ENCODE measurements at regions not wholly inside any gene's neighbourhood (a gene's known extent, or its start where the extent isn't known, plus 50 kb on each side); places are given as distances from the start of the nearest gene placed in this dataset.

DNA sequence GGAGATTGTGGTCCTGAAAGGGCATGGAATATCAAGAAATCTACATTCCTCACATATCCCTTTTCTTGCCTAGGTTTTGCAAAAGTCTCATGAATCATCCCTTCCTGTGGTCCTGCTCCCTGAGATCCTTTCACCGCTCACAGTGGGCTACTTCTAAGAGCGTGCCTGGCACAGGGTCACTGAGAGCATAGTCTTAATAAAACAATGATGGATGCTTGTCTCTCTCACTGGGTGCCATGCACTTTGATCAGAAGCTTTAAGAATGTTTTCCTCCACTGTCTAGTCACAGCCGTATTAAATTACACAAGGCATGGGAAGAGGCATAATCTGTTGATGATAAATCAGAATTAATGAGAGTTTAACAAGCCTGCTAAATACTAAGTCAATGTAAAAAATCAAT, 269.7 kb upstream of the ATP10A start:
- TF ChIP-seq CTCF (IDR thresholded peaks at IDR 0.05; ENCODE audit: low read depth, low read length) (no peak), POLR2A (IDR thresholded peaks at IDR 0.05; ENCODE audit: extremely low read depth, insufficient read length) (no peak)
